Panc1 (cell line): ENCODE measurements at regions not wholly inside any gene's neighbourhood (a gene's known extent, or its start where the extent isn't known, plus 50 kb on each side); places are given as distances from the start of the nearest gene placed in this dataset.

Experiments used
- ATAC-seq: fragments of 200-7000 bp; cut with Tn5 transposase; 2 replicates; pipeline ENCODE4 v1.9.1; 2020; ENCODE audit warnings: mild to moderate bottlenecking, moderate library complexity
- BruUV-seq: library from RNA; stranded (reverse); fragments of 400-500 nt; replicated peaks from 2 replicates; lab custom pipeline; 2021; lab: Mats Ljungman, UMichigan
- CTCF ChIA-PET: fragments of 300-600 bp; sonication (Branson Sonifier 250); formaldehyde crosslinking; loops from one replicate; lab custom pipeline; 2022; ENCODE audit warnings: antibody characterized with exemption; lab: Charles Lee
- POLR2A ChIA-PET: fragments of 300-600 bp; sonication (Branson Sonifier 250); formaldehyde crosslinking; loops from one replicate; lab custom pipeline; 2022; ENCODE audit warnings: antibody characterized with exemption; lab: Charles Lee
- DNase-seq: peaks from one replicate; pipeline ENCODE4 v3.0.0-alpha.2; 2010; ENCODE audit warnings: low read depth, low spot score
- H3K27ac ChIP-seq: 2 replicates; pipeline ENCODE4 v1.5.1; 2011; ENCODE audit warnings: mild to moderate bottlenecking, low read length, inconsistent platforms
- H3K27me3 ChIP-seq: fragments of 200-500 bp; sonication (Bioruptor generic); 2 replicates; pipeline ENCODE4 v1.6.0; 2014; ENCODE audit warnings: low read length, inconsistent platforms; ENCODE audit not compliant: control insufficient read depth, insufficient read depth
- H3K36me3 ChIP-seq: fragments of 200-500 bp; sonication (Bioruptor generic); 2 replicates; pipeline ENCODE4 v1.5.1; 2014; ENCODE audit warnings: inconsistent platforms, mild to moderate bottlenecking, low read length, moderate library complexity; ENCODE audit not compliant: control insufficient read depth, insufficient read depth
- H3K4me1 ChIP-seq: 2 replicates; pipeline ENCODE4 v1.5.1; 2011; ENCODE audit warnings: inconsistent platforms, mild to moderate bottlenecking, low read length, moderate library complexity; ENCODE audit not compliant: control insufficient read depth, insufficient read depth
- H3K4me3 ChIP-seq, 2 experiments: 2 replicates each; pipeline ENCODE4 v1.5.1; 2011 to 2012; ENCODE audit warnings: low read depth in 2 of 2, low read length in 2 of 2, mild to moderate bottlenecking in 2 of 2, inconsistent platforms in 1 of 2, moderate library complexity in 1 of 2
- H3K9me3 ChIP-seq: fragments of 200-500 bp; sonication (Bioruptor generic); 2 replicates; pipeline ENCODE4 v1.5.1; 2014; ENCODE audit warnings: low read depth, mild to moderate bottlenecking, inconsistent platforms, low read length, moderate library complexity; ENCODE audit not compliant: control insufficient read depth, insufficient read depth
- POLR2AphosphoS5 ChIP-seq: IDR thresholded peaks from 2 replicates; pipeline ENCODE4 v1.6.1; 2012; ENCODE audit warnings: mild to moderate bottlenecking, low read depth, low read length, moderate library complexity
- SIN3A ChIP-seq: IDR thresholded peaks from 2 replicates; pipeline ENCODE4 v1.6.1; 2012; ENCODE audit warnings: low read depth, mild to moderate bottlenecking, low read length, moderate library complexity, borderline replicate concordance; ENCODE audit not compliant: insufficient read depth
- TCF7L2 ChIP-seq: IDR thresholded peaks from 2 replicates; pipeline ENCODE4 v1.6.1; 2011; ENCODE audit warnings: mild to moderate bottlenecking, low read depth, low read length, inconsistent platforms
- in situ Hi-C: cut with HindIII; loops from 2 replicates; pipeline ENCODE4 v1.10.0; 2016; ENCODE audit warnings: low sequenced_read_pairs, low pct_unique_long_range_greater_than_20kb
- intact Hi-C: fragments of 100-400 bp; cut with micrococcal nuclease; formaldehyde crosslinking; loops from one replicate; pipeline ENCODE4 v1.10.0; 2022; ENCODE audit not compliant: unreplicated experiment
- TF ChIP-seq, protein P1 (sequence below): fragments of 450-650 bp; IDR thresholded peaks from 2 replicates; pipeline ENCODE4 v1.5.1; 2017; ENCODE audit warnings: mild to moderate bottlenecking
- TF ChIP-seq, protein P2 (sequence below), 2 experiments: IDR thresholded peaks; 2 replicates each; pipeline ENCODE4 v1.6.1; 2011 to 2012; ENCODE audit warnings: low read depth in 2 of 2, control low read depth in 1 of 2, low read length in 1 of 2, mild to moderate bottlenecking in 1 of 2, moderate library complexity in 1 of 2; ENCODE audit not compliant: insufficient read depth in 1 of 2

DNA sequence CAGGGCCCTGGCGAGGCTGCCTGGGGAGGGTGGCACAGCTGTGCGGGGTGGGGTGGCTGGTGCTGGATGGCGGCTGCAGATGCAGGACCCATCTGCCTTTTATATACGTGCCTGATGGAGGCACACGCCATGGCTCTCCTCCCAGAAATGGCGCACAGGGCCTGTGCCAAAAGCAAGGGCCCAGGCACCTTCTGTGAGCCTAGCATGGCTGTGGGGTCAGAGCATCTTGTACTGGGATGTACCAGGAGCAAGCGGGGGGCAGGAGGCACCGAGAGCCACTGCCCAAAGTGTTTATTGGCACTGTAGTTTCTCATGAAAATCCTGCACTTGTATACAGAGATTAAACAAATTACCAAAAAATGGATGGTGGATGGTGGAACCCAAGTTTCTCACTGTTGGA is 724.1 kb downstream of the GALR1 start:
- no peak overlapping the region for H3K27ac ChIP-seq

DNA sequence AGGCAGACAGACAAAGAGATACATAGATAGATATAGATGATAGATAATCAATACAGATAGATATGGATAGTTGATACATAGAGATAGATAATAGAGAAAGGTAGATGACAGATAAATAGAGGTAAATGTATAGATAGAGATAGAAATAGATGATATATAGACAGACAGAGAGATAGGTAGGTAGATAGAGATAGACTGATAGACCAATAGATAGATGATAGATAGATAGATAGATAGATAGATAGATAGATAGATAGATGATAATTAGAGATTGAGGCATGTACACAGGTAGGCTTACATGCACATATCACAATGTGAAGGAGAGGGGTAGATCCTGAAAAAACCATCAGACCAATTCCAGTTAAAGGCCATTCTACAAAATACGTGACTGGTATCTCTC is 724.7 kb downstream of the GALR1 start:
- Histone ChIP-seq H3K36me3 (no peaks in the 10 kb centered on the region), H3K27ac (no peak overlapping the region), H3K4me3 (no peak overlapping the region), H3K9me3 (no peaks in the 10 kb centered on the region), H3K4me1 (no peaks in the 10 kb centered on the region), H3K27me3 (peaks cover 13% of the 10 kb centered on the region)
- no peak for DNase-seq
- POLR2A ChIA-PET: no interaction called here
- TF ChIP-seq SIN3A (no peak), TCF7L2 (no peak), POLR2AphosphoS5 (no peak)
- in situ Hi-C loops: no loop called here
- intact Hi-C loops: no loop called here
- ATAC-seq: no peak
- no TSS peak for BruUV-seq
- CTCF ChIA-PET: no interaction called here

More for the DNA sequence above, 724.1 kb downstream of the GALR1 start:
- CTCF ChIA-PET: no interaction called here
- BruUV-seq: no TSS peak
- ATAC-seq: no peak
- Histone ChIP-seq H3K9me3 (no peaks in the 10 kb centered on the region), H3K36me3 (no peaks in the 10 kb centered on the region), H3K27me3 (peaks cover 15% of the 10 kb centered on the region), H3K4me1 (no peaks in the 10 kb centered on the region), H3K4me3 (no peak overlapping the region)
- intact Hi-C loops: no loop called here
- in situ Hi-C loops: no loop called here
- POLR2A ChIA-PET: interaction anchor here (0.7 kb wide), 1 partner anchor 14 kb away, joined by 4 read pairs; no protein-coding TSS in a partner anchor
- no peak for DNase-seq
- TF ChIP-seq POLR2AphosphoS5 (no peak), TCF7L2 (no peak), SIN3A (no peak)
- TF ChIP-seq, protein P1, sequence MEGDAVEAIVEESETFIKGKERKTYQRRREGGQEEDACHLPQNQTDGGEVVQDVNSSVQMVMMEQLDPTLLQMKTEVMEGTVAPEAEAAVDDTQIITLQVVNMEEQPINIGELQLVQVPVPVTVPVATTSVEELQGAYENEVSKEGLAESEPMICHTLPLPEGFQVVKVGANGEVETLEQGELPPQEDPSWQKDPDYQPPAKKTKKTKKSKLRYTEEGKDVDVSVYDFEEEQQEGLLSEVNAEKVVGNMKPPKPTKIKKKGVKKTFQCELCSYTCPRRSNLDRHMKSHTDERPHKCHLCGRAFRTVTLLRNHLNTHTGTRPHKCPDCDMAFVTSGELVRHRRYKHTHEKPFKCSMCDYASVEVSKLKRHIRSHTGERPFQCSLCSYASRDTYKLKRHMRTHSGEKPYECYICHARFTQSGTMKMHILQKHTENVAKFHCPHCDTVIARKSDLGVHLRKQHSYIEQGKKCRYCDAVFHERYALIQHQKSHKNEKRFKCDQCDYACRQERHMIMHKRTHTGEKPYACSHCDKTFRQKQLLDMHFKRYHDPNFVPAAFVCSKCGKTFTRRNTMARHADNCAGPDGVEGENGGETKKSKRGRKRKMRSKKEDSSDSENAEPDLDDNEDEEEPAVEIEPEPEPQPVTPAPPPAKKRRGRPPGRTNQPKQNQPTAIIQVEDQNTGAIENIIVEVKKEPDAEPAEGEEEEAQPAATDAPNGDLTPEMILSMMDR: no peak
- TF ChIP-seq, protein P2, sequence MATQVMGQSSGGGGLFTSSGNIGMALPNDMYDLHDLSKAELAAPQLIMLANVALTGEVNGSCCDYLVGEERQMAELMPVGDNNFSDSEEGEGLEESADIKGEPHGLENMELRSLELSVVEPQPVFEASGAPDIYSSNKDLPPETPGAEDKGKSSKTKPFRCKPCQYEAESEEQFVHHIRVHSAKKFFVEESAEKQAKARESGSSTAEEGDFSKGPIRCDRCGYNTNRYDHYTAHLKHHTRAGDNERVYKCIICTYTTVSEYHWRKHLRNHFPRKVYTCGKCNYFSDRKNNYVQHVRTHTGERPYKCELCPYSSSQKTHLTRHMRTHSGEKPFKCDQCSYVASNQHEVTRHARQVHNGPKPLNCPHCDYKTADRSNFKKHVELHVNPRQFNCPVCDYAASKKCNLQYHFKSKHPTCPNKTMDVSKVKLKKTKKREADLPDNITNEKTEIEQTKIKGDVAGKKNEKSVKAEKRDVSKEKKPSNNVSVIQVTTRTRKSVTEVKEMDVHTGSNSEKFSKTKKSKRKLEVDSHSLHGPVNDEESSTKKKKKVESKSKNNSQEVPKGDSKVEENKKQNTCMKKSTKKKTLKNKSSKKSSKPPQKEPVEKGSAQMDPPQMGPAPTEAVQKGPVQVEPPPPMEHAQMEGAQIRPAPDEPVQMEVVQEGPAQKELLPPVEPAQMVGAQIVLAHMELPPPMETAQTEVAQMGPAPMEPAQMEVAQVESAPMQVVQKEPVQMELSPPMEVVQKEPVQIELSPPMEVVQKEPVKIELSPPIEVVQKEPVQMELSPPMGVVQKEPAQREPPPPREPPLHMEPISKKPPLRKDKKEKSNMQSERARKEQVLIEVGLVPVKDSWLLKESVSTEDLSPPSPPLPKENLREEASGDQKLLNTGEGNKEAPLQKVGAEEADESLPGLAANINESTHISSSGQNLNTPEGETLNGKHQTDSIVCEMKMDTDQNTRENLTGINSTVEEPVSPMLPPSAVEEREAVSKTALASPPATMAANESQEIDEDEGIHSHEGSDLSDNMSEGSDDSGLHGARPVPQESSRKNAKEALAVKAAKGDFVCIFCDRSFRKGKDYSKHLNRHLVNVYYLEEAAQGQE (IDR thresholded peaks at IDR 0.05; ENCODE audit: insufficient read depth in 1 of 2, low read depth in 2 of 2, low read length in 1 of 2): no peak

DNA sequence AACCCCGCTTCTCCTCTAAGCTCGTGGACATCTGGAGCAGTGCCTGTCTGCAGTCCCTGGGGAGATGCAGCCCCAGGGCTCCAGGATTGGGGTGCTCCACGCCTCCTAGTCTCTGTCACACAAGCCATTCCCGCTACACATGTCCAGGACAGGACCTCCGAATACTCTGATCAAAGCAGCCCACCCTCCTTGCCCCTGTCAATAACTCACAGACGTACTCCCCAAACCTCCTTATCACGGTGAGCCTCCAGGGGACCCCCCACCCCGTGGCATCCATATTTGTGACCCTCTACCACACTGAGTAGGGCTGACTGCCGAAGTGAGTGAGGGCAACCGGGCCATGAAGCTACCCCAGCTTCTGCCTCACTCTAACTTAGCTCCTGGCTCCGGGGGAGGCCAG is 727.7 kb downstream of the GALR1 start:
- Histone ChIP-seq H3K27ac (no peak overlapping the region), H3K9me3 (no peaks in the 10 kb centered on the region), H3K4me3 (no peak overlapping the region), H3K36me3 (no peaks in the 10 kb centered on the region), H3K27me3 (0 out of 2 replicates have a peak, but pooled peaks cover 4% of the 10 kb centered on the region), H3K4me1 (no peaks in the 10 kb centered on the region)
- ATAC-seq (no peak; the same call in 1 of the 2 replicates), DNase-seq (no peak)
- in situ Hi-C loops (no loop called here), intact Hi-C loops (no loop called here)
- ChIA-PET CTCF (no interaction called here), POLR2A (no interaction called here)
- no TSS peak for BruUV-seq
- no peak for TF ChIP-seq POLR2AphosphoS5
- TF ChIP-seq, protein P2 (IDR thresholded peaks at IDR 0.05; ENCODE audit: insufficient read depth in 1 of 2, low read depth in 2 of 2, low read length in 1 of 2): no peak
- no peak for TF ChIP-seq TCF7L2
- TF ChIP-seq, protein P1: no peak
- TF ChIP-seq SIN3A: no peak
